ENCODE measurements at regions not wholly inside any gene's neighbourhood (a gene's known extent, or its start where the extent isn't known, plus 50 kb on each side); places are given as distances from the start of the nearest gene placed in this dataset.

GRCh38 chr2:158031371-158031770, 70.3 kb upstream of the UPP2 start:
- TF ChIP-seq POLR2AphosphoS5 (IDR thresholded peaks at IDR 0.05; ENCODE audit: low read depth) (no peak), CTCF (IDR thresholded peaks at IDR 0.05; ENCODE audit: insufficient read depth, low read length) (no peak), SPI1 (IDR thresholded peaks at IDR 0.05; ENCODE audit: borderline replicate concordance, low read depth) (no peak)

Measured in HL-60 (cell line).